HG03442 (cell line): ENCODE measurements at regions not wholly inside any gene's neighbourhood (a gene's known extent, or its start where the extent isn't known, plus 50 kb on each side); places are given as distances from the start of the nearest gene placed in this dataset.

Experiments
- ATAC-seq: cut with Tn5 transposase; IDR thresholded peaks from one replicate; pipeline ENCODE4 v1.9.1; 2021; ENCODE audit warnings: mild to moderate bottlenecking, moderate library complexity; ENCODE audit not compliant: unreplicated experiment

DNA sequence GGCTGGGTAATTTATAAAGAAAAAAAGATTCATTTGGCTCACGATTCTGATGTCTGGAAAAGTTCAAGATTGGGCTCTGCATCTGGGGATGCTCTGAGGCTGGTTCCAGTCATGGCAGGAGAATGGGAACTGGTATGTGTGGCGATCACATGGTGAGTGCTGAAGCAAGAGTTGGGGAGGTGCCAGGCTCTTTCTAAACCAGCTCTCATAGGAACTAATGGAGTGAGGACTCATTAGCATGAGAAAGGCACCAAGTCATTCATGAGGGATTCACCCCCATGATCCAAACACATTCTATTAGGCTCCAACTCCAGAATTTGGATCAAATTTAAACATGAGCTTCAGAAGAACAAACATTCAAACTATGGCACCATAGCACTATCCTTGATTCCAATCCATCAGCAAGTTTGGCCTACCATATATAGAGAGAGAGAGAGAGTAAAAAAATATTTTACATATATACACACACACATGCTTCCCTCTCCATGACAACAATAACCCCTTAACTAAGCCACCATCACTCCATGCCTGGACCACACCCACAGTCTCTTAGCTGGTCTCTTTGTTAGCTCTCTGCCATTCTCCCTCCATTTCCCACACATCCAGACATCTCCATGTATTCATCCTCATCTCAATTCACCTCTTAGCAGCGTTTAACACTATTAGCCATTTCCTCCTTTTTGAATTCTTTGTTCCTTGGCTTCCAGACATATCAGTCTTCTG, 57.9 kb downstream of the NPY start:
- ATAC-seq = no peak

DNA sequence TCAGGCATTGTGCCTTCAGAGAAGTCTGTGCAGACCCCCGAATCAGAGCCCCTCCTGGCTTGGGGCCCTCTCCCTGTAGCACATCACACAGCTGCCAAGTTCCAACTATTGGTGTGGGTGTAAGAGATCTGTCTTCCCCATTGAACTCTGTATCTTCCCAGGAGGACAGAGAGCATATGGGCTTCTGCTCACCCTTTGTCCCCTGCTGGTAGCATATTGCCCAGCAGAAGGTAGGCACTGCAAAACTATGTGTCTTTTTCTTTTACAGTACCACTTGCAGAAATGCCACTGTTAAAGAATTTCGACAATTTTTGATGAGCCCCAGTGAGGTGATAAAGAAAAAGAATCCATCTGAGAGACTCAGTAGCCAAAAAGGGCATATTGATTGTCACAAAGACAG, 59.6 kb downstream of the NPY start:
- no peak for ATAC-seq

DNA sequence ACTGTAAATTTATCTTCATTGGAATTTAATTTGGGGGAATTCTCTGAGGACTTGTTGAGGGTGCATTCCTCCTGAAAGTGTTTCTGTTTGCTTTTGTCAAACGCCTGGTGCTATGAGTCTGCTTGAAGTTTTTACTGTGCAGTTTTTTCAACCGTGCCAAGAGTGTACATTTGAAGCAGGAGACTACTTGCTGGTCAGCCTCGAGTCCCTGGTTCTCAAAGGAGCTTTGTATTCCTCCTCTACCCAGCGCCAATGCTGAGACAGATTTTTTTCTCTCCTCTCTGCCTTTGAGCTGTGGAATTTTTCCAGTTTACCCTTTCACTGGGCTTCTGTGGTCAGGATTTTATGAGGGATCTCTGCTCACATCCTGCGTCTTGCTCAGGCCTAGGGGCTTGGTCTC, 62.1 kb downstream of the NPY start:
- no peak for ATAC-seq

DNA sequence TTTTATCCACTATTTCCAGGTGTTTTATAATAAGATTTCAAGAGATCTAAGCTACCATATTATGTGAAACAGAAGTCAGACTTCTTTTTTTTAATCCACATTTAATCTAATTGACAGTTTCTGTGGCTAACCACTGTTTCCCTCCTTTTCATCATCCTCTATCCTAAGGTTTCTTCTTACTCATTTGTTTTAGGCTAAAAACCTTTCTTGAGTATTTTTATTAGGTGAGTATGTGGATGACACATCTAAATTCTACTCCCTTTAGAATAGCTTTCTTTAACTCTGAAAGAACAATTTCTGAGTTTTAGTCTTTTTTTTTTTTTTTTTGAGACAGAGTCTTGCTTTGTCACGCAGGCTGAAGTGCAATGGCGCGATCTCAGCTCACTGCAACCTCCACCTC, 62.7 kb downstream of the NPY start:
- ATAC-seq = no peak

DNA sequence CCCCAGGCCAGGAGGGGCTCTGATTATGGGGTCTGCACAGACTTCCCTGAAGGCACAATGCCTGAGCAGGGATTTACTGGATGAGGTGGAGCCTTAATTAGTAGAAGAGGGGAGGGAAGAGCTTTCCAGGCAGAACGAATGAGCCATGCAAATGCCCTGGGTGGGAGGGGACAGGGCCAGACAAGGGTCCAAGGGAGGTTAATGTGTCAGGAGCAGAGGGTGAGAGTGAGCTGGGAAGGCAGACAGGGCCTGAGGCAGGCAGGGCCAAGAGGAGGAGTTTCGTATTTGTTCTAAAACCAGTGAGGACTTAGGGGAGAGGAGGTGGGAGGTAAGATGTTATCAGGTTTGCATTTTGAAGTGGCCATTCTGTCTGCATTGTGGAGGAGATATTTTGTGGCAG, 65.3 kb downstream of the NPY start:
- ATAC-seq = no peak

DNA sequence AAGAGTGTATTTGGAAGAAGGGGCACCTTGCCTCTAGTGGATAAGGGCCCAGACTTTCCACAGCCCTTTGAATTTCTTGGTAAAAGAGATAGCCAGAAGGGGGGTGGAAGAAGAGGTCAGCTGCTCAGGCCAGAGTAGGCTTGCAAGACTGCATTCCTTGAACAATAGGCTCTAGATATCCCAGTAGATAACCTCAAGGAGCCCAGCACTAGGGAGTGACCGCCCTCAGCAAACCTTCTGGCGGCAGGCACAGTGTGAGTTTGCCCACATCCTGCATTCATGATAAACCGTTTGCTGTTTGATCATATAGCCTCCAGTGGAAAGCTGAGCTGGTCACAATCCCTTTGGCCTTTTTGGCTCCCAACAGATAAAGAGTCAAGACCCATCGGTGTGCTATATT, 70.5 kb downstream of the NPY start:
- ATAC-seq = no peak

DNA sequence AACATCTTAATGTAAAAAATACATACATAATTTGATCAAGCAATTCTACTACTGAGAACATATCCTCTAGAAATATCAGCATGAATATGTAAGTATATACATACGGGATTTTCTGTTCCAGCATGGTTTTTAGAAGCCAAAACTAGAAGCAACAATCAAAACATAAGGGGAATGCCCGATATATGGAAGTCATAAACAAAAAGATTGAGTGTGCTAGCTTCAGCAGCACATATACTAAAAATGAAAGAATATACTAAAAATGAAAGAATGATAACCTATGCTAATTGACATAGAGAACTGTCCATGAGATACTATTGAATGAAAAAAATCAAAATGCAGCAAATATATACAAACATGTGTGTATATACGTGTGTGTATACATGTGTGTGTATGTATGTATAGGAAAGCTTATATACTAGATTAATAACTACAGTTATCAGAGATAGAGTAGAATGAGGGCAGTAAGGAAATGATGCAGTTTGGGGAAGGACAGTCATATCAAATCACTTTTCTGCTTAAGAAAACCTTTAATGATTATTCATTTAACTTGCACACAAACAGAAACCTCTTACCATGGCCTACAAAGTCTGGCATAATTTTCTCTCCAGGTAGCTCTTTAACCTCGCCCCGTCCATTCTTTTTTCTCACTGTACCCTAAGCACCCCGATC, 72.9 kb downstream of the NPY start:
- no peak for ATAC-seq

DNA sequence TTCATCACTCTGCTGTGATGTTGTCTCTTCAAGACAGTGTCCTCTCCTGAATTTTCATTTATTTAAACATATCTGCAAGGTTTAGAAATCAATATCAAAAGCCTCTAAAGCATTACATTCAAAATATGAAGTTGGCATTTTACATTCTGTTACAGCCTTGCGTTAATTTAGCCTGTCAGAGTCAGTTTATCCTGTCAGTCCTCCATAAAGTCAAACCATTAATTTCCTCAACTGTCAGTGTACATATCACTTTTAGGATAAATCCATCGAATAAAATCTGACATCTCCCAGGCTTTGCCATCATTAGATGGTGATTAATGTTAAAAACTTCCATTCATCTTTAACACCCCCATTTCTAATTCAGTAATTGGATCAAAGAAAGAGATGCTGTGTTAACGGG, 77.0 kb downstream of the NPY start:
- no peak for ATAC-seq

DNA sequence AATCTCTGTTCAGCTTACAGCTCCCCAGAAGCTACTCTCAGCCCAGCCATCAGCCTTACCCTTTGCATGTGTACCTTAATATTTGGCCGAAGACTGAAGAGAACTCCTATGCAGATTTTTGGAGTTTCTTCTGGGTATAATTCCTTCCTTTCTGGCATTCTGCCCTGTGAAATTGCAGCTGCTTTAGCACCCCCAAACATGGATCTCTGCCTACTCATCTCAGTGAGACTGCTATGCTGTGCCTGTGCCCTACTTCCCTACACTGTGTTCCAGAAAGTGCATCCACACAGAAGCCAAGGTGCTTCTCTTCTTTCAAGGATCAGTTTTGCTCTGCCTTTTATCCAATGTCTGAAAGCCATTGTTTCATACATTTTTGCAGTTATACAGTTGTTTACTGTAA, 81.6 kb downstream of the NPY start:
- ATAC-seq = no peak

DNA sequence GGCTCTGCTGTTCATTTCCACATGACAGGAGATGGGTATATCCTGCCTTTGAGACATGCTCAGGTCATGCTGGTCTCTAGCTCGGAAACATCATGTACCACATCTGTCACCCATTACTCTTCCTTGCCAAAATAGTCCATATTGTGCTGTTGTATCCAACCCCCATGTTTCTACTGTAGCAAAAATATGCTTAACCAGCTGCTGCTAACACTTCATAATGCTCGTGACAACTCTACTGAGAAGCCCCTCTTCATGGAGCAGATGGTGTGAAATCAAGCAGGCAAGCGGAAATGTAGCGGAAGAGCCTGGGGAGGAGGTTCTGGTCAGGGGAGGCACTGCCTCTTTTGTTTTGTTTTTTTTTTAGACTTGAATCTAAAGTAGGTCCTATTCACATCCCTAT, 82.9 kb downstream of the NPY start:
- no peak for ATAC-seq

DNA sequence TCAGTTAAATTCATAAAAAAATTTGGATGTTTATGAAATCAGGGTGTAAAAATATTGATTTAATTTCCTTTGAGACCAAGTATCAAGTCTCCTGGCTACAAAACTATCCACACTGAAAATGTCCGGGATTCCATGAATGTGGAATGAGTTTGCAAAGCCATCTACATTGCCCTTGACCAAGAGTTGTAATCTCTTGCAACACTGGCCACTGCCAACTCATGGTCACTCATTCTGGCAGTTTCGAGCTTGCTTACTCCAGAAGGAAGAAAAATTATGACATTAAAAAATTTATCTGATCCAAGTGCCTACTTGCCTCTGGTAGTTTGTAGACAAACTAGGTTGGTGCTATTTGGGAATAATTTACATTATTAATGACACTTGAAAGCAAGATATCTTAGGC, 84.2 kb downstream of the NPY start:
- no peak for ATAC-seq

DNA sequence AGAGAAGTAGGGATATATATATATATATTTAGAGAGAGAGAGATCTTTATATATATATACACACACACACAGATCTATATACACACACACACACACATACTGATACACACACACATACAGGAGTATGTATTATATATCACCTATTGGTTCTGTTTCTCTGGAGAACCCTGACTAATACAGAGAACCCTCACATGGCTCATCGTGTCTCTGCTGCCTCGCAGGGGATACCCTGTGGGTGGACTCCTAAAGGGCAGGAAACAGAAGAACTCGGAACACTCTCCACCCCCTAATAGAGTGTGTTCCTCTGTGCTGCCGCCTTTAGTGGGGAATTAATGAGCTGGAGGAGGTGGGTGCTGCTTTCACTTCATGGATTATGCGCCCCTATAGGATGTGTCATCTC, 86.6 kb downstream of the NPY start:
- ATAC-seq = no peak

DNA sequence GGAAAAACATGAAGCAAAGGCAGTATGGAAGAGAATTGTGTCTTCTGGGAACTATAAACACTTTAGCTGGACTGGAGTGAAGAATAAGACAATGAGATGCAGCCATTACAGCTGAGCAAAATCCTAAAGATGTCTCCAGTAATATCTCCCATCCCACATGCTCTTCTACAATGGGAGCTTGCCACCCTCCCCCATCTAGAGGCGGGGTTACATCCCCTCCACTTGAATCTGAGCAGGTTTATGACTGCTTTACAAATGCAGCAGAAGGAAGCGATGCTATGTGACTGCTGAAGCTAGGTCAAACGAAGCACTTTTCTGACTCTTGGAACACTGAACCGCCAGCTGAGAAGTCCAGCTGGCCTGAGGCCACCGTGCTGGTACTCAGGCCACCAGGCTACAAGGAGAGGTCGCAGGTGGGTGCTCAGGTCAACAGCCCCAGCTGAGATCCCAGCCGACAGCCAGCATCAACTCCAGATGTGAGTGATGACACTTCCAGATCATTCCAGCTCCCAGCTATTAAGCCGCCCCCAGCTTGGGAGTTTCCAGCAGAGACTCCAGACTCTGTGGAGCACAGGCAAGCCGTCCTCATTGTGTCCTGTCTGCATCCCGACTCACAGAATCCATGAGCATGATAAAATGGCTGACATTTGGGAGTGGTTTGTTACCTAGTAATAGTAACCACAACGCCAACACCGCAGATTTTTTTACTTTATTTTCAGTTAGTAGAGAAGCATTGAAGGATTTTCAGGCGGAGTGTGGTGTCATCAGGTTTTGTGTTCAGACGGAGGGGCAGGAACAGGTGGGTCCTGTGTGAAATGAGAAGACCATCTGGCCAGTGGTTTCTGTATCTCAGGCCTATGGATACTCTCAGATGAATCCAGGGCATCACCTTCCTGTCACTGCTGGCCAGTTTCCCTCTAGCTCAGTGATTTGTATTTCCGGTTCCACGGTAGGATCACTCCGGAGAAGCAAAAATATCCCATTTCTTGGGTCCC, 89.3 kb downstream of the NPY start:
- no peak for ATAC-seq

DNA sequence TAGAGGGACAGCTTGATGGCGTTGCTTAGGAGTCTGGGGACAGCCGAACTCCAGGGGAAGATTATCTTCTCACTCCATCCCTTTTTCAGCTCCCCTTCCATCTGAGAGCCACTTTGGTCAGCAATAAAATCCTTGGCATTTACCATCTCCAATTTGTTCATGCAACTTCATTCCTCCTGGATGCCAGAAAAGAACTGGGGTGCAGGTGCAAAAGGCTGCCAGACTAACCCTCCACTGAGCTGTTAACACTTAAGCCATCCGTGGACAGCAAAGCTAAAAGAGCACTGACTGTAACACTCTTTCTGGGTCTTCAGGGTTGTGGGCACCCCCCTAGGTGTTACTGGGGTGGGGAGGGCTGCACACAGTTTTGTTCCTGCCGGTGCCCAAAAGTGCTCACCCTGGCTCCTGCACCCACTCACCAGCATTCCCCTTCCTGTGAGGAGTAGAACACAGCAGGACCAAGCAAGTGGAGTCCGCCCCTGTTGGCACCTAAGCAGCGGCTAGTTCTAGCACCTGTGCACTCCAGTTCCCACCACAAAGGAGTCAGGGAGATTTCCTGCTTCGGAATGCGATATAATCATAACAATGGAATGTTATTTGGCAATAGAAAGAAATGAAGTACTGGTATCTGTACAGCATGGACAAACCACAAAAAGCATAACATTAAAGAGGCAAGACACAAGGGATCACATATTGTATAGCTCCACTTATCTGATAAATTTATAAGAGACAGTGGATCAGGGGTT, 95.1 kb downstream of the NPY start:
- no peak for ATAC-seq

DNA sequence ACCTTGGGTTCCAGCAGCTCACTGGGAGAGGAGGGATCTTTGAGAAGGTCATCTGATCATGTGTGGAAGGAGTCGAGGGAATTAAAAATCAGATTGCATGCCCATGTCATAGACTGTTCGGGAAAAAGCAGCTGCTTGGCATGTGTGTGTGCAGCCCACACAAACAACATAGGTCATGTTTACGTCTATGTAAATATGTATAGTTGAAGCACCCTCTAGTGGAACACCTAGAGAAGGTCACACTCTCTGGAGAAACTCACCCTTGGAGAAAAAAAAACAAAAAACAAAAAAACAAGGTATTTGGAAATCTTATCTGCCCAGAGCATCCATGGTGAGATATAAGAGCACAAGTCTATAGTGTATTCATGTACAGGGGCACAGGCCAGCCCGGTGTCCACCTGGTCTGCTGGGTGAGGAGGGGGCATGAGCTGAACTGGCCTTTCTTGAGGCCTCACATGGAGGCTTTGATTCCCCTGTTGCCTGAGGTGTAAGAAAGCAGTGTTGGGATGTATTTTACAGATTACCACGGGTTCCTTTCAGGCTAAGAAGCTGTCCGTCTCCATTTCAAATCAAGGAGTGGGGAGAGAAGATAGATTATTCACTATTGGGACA, 98.0 kb downstream of the NPY start:
- ATAC-seq = no peak

DNA sequence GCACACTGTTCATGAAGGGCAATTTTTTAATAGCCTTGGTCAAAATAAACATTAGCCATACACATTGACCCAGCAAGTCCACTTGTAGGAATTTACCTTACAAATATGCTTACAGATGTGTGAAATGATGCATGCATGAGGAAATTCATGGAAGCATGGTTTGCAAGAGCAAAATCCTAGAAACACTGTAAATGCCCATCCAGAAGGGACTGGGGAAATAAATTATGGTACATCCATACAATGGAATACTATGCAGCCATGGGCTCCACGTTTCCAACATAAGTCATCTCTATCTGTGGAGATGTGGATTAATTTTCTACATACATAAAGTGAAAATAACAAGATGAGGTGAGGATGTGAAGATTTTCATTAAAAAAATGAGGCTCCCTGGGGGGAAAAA, 99.1 kb downstream of the NPY start:
- no peak for ATAC-seq

DNA sequence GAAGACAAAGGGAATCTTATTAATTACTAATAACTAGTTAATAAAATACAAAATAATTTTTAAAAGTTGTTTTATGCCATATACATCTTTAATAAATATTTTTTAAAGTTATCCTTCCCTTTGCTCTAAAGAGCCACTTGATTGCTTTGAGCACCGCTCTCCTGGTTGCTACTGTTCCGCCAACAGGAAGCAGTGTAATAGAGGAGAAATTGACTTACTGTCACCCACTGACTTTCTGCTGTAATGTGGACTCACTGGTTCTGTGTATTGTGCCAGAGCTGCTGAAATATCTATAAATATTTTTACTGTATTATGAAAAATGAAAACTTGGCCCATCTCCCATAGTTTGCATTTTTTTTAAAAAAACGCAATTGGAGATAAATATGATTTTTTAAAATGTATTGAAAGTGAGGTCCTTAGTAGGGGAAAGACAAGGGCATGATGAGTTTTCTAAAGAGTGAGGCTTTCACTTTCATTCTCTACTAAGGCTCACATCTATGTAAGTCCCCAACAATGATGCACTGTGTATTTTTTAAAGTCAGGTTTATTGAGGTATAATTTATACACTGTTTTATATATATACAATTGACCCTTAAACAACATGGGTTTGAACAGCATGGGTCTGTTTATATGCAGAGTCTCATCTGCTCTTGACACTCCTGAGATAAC, 100.5 kb downstream of the NPY start:
- no peak for ATAC-seq

DNA sequence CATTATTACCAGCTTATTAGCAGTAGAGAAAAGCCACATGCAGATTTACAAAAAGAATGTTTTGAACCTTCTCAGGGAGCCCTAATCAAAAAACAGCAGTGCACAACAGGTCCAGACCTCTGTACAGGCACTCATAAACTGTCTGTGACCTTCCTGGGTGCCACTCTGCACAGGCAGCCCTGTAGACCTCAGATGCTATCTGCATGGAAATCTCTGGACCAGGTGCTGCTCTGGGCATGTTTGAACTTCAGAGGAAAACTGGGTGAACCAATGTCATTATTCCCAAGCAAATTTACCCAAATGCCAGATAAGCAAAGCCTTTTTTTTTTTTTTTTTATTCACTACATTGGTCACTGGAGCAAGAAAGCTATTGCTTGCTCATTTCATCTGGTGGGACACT, 104.2 kb downstream of the NPY start:
- no peak for ATAC-seq

DNA sequence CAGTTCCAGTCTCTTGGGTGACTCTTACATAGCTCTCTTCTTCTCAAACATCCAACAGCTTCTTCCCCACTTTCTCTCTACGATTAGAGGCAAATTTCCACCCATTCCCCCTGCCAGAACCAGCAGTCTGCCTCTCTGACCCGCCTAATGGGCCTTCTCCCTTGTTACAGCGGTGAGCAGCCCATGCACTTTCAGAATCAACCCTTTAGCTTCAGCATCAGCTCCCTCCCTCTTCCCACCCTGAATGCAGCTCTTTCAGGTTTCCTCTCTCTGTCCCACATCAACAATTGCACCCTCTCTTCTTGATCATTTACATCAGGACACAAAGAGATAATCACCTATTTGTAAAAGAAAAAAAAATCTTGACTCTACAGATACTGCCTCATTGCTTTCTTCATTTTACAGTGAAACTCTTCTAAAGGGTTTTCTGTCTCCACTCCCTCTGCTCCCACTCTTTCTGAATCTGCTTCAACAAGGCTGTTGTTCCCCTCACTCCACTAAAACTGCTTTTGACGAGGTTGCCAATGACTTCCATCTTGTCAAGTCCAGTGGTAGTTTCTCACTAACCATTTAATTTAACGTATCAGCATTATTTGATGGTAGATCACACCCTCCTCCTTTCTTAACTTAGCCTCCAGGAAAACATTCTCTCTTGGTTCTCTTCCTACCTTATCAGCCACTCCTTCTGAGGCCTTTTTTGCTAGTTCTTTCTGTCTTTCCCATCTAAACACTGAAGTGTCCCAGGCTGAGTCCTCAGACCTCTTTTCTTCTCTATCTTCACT, 106.6 kb downstream of the NPY start:
- no peak for ATAC-seq
